Body of pancreas (tissue), 4 donors: ENCODE measurements at regions not wholly inside any gene's neighbourhood (a gene's known extent, or its start where the extent isn't known, plus 50 kb on each side); places are given as distances from the start of the nearest gene placed in this dataset.

ENCODE experiments used
- ATAC-seq: fragments of 150-250 bp; one replicate; pipeline ENCODE4 v1.9.1; 2016
- DNase-seq, 4 donors: peaks; one replicate each; pipeline ENCODE4 v3.0.0-alpha.2; 2019
- H3K27ac ChIP-seq, 4 donors: fragments of 200-600 bp; sonication (generic); 1 replicate in 3 of 4; 2 replicates in 1 of 4; pipeline versions ENCODE4 v1.5.1 to v1.6.1; 2016 to 2019; ENCODE audit warnings: mild to moderate bottlenecking in 1 of 4, mixed read lengths in 1 of 4, moderate library complexity in 1 of 4
- H3K27me3 ChIP-seq, 2 donors: fragments of 200-600 bp; sonication (generic); one replicate each; pipeline ENCODE4 v1.6.0; 2016; ENCODE audit warnings: mild to moderate bottlenecking in 1 of 2
- H3K36me3 ChIP-seq, 2 donors: fragments of 200-600 bp; sonication (generic); replicated peaks in 1 of 2; 2 replicates each; pipeline ENCODE4 v1.5.1; 2016; ENCODE audit warnings: low read depth in 2 of 2; ENCODE audit not compliant: insufficient read depth in 1 of 2
- H3K4me1 ChIP-seq: fragments of 200-600 bp; sonication (generic); one replicate; pipeline ENCODE4 v1.6.0; 2016
- H3K4me3 ChIP-seq, 2 donors: fragments of 200-600 bp; sonication (generic); 1 replicate in 1 of 2; 2 replicates in 1 of 2; pipeline ENCODE4 v1.5.1; 2016 to 2019
- H3K9me3 ChIP-seq, 3 donors: fragments of 200-600 bp; sonication (generic); 1 replicate in 2 of 3; 2 replicates in 1 of 3; pipeline ENCODE4 v1.5.1; 2016
- CTCF ChIP-seq, 7 experiments: fragments of 450-650 bp in 4 of 7; fragments of 200-600 bp in 3 of 7; sonication (generic) in 3 of 7; IDR thresholded peaks; one replicate each; pipeline ENCODE4 v1.5.1; 2016 to 2019; ENCODE audit warnings: antibody characterized with exemption in 7 of 7
- POLR2A ChIP-seq, 3 donors: fragments of 450-650 bp; IDR thresholded peaks; one replicate each; pipeline ENCODE4 v1.6.1; 2016; ENCODE audit warnings: antibody characterized with exemption in 3 of 3, mild to moderate bottlenecking in 2 of 3
- WGBS, 2 donors: methylation state at CpG; one replicate each; pipeline ENCODE4 v1.1.5; 2017; 5-methylcytosine and 5-hydroxymethylcytosine counted together
- intact Hi-C: fragments of 100-400 bp; cut with DNase I; formaldehyde crosslinking; loops from one replicate; pipeline ENCODE4 v1.15.1; 2023

DNA sequence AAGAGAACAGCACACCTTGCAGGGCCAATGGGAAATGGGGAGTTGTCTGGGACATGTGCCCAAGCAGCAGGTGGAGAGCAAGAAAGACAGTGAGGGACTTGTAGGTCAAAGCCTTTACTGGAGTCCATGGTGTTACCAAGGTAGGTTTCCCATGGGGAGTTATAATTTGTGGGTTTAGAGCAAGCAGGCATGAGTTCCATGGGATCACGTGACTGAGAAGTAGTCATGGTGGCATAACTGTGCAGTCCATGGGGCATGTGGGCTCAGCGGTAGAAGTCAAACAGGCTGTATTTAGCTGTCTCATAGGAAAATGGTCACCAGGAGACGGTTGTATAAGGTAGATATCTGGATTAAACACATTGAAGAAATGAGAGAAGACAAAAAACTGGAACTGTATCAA, 715.1 kb downstream of the SLITRK1 start:
- TF ChIP-seq POLR2A (IDR thresholded peaks at IDR 0.05) = no peak
- TF ChIP-seq CTCF (IDR thresholded peaks at IDR 0.05) = no peak
- H3K9me3 ChIP-seq = no peaks in the 10 kb centered on the region
- intact Hi-C loops = no loop called here
- DNase-seq (no peak), ATAC-seq (no peak)
- H3K36me3 ChIP-seq = no peaks in the 10 kb centered on the region
- no peaks in the 10 kb centered on the region for H3K4me1 ChIP-seq
- WGBS, 2 donors = 84 to 85% methylated on average over 3 of the region's 3 CpGs
- no peak overlapping the region for H3K27ac ChIP-seq
- H3K27me3 ChIP-seq = no peaks in the 10 kb centered on the region
- H3K4me3 ChIP-seq = no peak overlapping the region

DNA sequence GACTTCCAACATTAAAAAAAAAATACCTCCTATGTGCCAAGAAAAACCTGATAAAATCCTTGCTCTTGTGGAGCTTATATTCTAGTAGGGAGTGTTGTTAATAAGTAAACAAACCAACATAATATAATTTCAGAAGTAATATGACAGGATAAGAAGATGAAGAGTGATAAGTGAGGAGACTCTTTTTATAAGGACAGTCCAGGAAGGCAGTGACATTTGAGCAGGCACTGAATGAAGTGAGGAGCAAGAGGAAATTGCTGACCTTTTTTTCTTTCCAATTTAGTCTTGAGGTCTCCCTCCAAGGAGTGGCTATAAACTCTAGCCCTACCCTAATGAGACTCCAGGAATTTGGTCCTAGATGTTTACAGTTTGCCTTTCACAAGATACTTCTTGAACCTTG, 715.7 kb downstream of the SLITRK1 start:
- no peak overlapping the region for H3K27ac ChIP-seq
- H3K27me3 ChIP-seq = no peaks in the 10 kb centered on the region
- TF ChIP-seq POLR2A (IDR thresholded peaks at IDR 0.05) (no peak), CTCF (IDR thresholded peaks at IDR 0.05) (no peak)
- intact Hi-C loops = no loop called here
- no peaks in the 10 kb centered on the region for H3K36me3 ChIP-seq
- DNase-seq (no peak), ATAC-seq (no peak)
- H3K9me3 ChIP-seq = no peaks in the 10 kb centered on the region
- no peaks in the 10 kb centered on the region for H3K4me1 ChIP-seq
- no peak overlapping the region for H3K4me3 ChIP-seq

DNA sequence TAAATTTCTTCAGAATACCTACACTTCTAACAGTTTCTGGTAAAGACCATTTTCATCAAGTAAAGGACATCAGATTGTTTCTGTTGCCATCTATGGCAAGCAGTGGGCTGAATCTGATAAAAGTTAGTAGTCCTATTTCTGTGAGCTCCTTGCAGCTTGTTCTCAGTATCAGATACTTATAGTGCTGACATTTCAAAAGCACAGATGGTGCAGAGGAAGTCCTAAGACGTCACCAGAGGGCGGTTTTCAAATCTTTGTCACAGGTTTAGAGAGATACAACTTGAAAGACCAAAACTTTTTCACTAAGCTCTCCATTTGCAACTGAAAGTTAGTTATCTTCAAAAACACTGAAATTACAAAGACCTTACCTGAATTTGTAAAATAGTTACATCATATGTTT, 719.8 kb downstream of the SLITRK1 start:
- Histone ChIP-seq H3K9me3 (no peaks in the 10 kb centered on the region), H3K27me3 (no peaks in the 10 kb centered on the region), H3K4me3 (no peak overlapping the region), H3K4me1 (no peaks in the 10 kb centered on the region), H3K27ac (no peak overlapping the region), H3K36me3 (no peaks in the 10 kb centered on the region)
- TF ChIP-seq POLR2A (IDR thresholded peaks at IDR 0.05) (no peak), CTCF (IDR thresholded peaks at IDR 0.05) (no peak)
- 48 to 54% methylated on average over 2 of the region's 2 CpGs for WGBS, 2 donors
- no peak for ATAC-seq
- DNase-seq = no peak
- intact Hi-C loops = no loop called here

GRCh38 chr13:83153848-83154247, 728.4 kb downstream of the SLITRK1 start:
- WGBS, 2 donors = 18 to 27% methylated on average over 2 of the region's 2 CpGs
- intact Hi-C loops = no loop called here
- Histone ChIP-seq H3K27me3 (no peaks in the 10 kb centered on the region), H3K27ac (no peak overlapping the region), H3K4me1 (peaks cover 4% of the 10 kb centered on the region), H3K9me3 (no peaks in the 10 kb centered on the region), H3K36me3 (no peaks in the 10 kb centered on the region), H3K4me3 (no peak overlapping the region)
- ATAC-seq (peak; percentile 65), DNase-seq (no peak)
- TF ChIP-seq POLR2A (IDR thresholded peaks at IDR 0.05) (no peak), CTCF (IDR thresholded peaks at IDR 0.05) (no peak)

DNA sequence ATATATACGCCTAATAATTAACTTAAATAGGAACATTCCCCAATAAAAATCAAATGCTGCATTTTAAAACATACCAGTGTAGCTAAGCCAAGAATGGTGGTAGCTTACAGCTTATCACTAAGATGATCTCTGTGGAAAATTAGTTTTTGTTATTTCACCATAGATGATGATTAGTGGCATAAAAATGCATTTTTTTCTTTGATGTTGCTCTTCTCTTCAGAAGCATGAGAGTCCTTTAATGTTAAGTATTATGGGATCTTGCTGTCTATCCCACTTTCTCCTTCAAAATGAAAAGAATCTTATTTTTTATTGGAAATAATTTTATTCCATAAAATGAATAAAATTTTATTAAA, 731.0 kb downstream of the SLITRK1 start:
- H3K27me3 ChIP-seq = no peaks in the 10 kb centered on the region
- no peaks in the 10 kb centered on the region for H3K36me3 ChIP-seq
- ATAC-seq = no peak
- H3K27ac ChIP-seq = no peak overlapping the region
- 77 to 82% methylated on average over 1 of the region's 1 CpG for WGBS, 2 donors
- peaks cover 4% of the 10 kb centered on the region for H3K4me1 ChIP-seq
- H3K9me3 ChIP-seq = no peaks in the 10 kb centered on the region
- H3K4me3 ChIP-seq = no peak overlapping the region
- TF ChIP-seq POLR2A (IDR thresholded peaks at IDR 0.05) = no peak
- TF ChIP-seq CTCF (IDR thresholded peaks at IDR 0.05) = no peak
- intact Hi-C loops = no loop called here
- DNase-seq = no peak
